ENCODE measurements at regions not wholly inside any gene's neighbourhood (a gene's known extent, or its start where the extent isn't known, plus 50 kb on each side); places are given as distances from the start of the nearest gene placed in this dataset.
A peak's percentile ranks its signal among the peaks of the same experiment; 100 is the strongest.
"Not testable (repeated sequence)": the region's sequence is repeated elsewhere in the genome, so short reads cannot be mapped to it uniquely, and the experiment has no call there.

DNA sequence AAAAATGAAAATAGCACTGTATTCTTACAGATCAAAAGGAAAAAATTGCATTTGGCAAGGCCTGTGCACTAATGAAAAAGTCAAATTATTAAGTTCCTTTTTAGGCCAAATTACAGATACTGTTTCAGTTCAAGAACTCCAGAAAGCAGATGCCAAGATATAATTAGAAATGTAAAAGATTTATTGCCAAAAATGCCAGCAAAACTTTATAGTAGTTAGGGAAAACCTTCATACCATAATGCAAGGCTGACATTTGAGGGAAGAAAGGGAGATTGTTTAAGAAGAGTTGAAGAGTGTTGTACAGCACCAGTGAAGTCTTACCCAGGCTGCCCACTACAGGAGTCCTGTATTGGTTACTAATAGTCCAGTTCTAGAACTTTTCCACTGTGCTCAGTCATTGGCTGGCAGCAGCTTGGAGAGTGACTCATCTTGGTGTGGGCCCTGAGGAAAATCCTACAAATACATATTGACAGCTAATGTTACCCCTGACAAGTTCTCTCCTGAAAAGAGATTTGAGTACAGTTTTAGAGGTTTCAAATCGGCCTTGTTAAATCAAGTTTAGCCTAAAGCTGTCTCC lies 600.4 kb downstream of the C12orf50 start:
- DNase-seq (ENCODE audit: low read depth in 2 of 2), result peak in 1 of 2 donors; percentile 17

DNA sequence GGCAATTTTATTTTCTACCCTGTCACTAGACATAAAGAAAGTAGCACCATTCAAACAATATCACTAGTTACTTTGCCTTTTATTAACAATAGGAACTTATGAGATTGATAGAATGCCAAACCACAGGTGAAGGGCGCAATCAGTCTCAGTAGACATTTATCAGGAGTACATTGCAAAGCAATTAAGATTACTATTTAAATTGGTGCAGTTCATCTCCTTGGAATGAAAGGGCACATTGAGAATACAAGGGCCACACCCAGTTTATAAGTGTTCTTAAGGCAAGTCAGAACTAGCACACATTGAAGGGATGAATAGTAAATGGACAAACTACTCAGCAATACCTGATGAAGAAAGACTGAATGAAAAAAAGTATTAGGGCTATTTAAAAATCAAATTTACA lies 601.4 kb downstream of the C12orf50 start:
- no peak for DNase-seq (ENCODE audit: low read depth in 2 of 2)

DNA sequence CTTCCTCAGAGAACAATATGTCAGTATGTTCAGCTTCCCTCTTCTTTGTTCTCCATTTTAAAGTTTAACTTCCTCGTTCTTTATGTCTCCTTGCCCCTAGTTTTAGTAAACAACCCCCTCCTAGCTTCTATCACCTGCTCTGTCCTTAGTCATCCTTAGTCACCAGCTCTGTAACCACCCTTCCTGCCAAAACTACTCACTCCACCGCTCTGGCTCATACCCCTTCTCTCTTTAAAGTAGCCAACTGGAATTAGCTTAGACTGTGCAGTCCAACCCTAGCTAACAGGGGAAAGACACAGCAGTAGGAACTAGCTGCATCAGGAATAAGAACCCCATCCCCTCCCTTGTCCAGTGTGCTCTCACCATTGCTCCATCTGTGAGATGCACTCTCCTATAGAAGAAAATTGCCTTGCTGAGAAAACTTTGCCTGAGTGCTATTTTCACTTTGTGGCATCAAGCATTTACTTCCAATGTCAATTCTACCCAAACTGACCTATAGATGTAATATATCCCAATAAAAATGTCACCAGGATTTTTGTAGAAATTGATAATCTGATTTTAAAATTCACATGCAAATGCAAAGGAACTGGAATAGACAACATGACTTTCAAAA lies 603.2 kb downstream of the C12orf50 start:
- no peak for DNase-seq (ENCODE audit: low read depth in 2 of 2)

DNA sequence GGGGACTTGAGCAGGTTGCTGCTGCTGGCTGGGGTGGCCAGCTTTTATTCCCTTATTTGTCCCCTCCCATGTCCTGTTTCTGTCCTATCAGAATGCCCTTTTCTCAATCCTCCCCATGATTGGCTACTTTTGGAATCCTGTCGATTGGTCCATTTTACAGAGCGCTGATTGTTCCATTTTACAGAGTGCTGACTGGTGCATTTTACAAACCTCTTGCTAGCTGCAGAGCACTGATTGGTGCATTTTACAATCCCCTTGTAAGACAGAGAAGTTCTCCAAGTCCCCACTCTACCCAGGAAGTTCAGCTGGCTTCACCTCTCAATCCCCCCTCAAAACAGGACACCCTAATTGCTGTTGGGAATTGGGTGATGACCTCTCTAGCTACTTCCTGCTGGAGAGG lies 608.0 kb downstream of the C12orf50 start:
- DNase-seq (ENCODE audit: low read depth in 2 of 2), result not testable (repeated sequence)

DNA sequence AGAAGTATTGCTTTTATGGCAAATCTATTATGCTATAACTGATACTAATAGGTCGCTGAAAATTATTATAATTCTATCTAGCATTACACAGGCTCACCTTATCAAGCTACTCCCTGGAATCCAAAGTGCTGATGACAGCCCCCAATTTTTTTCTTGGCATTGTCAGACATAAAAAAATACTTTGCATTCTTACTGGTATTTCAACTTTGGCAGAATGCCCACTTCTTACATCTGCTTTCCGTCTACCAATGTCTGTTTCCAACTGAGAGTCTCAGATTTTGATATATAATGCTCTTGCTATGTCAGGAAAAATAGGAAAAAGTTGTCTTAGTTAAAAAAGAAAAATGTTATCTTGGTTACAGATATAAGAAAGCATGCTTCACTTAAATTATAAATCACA lies 615.4 kb downstream of the C12orf50 start:
- peak in 1 of 2 donors; percentile 21 for DNase-seq (ENCODE audit: low read depth in 2 of 2)

DNA sequence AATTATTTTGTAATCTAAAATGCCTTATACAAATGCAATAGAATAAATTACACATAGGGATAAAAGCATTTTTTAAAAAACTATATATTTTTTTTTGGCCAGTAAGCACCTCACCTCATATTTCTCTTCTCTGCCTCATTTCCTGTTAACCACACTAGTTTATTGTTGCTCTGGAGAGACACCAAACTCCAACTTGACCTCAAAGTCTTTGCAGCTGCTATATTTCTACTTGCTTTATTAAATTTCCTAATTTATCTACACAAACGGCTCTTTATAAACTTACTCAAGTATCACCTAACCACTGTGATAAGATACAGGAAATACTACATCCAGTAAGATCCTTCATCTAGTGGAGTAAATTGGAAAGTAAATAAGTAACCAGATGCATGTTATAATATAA lies 622.3 kb downstream of the C12orf50 start:
- DNase-seq (ENCODE audit: low read depth in 2 of 2), result no peak

DNA sequence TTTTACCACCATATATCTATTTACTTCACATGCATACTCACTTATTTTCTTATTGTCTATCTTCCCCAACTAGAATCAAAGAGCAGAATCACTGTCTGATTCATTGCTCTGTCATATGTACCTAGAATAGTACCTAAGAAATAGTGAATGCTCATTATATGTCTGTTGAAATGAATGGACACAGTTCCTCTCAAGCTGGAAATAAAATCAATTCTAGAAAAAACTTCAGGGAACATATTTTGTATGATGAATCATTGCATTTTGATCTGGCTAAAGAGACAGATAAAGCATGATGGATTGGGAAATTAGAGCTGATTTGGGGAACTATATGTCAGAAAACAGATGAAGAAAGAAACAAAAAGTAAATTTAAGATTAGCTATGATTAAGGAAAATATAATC lies 623.3 kb downstream of the C12orf50 start:
- no peak for DNase-seq (ENCODE audit: low read depth in 2 of 2)

DNA sequence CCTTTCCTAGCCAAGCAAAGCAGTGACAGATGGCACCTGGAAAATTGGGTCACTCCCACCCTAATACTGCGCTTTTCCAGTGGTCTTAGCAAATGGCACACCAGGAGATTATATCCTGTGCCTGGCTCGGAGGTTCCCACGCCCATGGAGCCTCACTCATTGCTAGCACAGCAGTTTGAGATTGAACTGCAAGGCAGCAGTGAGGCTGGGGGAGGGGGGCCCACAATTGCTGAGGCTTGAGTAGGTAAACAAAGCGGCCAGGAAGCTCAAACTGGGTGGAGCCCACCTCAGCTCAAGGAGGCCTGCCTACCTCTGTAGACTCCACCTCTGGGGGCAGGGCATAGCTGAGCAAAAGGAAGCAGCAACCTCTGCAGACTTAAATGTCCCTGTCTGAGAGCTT lies 635.0 kb downstream of the C12orf50 start:
- not testable (repeated sequence) for DNase-seq (ENCODE audit: low read depth in 2 of 2)

DNA sequence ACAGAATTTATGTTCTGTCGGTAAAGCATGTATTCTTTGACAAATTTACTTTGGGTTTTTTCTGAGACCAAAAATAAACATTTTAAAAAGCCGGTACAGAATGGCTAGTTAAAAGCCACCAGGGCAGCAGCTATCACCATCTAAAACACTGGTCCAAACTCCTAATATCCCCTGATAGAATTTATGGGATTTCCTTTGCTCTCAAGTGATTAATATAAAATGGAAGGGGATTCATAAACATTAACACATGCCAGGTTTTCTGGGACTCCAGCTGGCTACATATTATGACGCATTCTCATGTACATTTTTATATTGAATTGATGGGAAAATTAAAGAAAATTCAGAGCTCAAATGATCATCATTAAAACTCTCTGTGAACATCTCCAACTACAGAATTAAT lies 640.8 kb downstream of the C12orf50 start:
- no peak for DNase-seq (ENCODE audit: low read depth in 2 of 2)

DNA sequence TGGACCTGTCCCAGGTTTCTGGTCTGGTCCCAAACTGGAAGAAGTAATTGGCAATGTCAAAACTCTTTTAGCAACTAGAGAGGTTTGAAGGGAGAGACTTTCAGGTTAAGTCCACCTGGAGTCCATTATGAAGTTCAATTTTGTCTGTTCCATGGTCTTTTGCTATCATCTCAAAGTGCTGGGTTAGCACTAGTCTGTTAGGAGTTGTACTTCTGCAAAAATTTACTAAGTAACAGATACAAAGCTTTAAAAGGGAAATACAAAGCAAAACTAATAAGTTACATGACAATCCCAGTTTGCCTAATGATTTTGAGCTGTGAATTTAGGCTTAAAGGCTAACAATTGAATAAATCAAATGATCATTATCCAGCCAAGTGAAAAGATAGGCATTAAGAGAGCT lies 643.9 kb downstream of the C12orf50 start:
- DNase-seq (ENCODE audit: low read depth in 2 of 2), result no peak

DNA sequence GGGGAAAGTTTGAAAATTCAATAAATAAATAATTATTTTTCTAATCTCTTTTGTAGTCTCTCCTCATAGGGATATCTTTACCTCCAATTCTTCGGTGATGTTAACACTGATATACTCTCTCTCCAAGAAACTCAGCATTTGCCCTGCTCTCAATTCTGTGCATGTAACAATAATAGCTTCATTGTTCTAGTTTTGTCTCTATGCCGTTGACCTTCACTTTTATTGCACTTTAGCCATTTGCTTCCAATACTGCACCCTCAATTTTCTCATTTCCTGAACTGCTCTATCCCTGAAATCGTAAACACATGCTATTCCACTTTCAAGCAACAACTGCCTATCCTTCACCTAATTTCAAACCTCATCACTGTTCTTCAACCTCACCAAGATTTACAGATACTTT lies 645.0 kb downstream of the C12orf50 start:
- DNase-seq (ENCODE audit: low read depth in 2 of 2), result no peak

DNA sequence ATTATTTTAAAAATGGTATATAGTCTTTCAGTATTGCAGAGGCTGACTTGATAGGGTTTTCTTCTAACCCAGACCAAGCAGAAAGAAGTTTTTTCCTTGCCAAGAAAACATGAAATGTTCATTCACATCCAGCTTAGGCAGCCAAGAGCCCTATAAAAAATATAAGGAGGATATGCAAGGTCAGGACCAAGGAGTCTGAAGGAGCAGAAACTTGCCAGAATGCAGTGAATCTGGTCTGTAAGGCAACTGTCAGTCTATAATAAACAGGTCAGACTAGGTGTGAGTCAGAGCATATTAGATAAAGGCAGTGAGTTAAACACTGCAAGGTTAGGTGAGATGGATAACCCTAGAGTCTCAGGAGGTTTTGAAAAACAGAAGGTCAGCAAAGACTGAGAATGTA lies 645.5 kb downstream of the C12orf50 start:
- DNase-seq (ENCODE audit: low read depth in 2 of 2), result no peak

DNA sequence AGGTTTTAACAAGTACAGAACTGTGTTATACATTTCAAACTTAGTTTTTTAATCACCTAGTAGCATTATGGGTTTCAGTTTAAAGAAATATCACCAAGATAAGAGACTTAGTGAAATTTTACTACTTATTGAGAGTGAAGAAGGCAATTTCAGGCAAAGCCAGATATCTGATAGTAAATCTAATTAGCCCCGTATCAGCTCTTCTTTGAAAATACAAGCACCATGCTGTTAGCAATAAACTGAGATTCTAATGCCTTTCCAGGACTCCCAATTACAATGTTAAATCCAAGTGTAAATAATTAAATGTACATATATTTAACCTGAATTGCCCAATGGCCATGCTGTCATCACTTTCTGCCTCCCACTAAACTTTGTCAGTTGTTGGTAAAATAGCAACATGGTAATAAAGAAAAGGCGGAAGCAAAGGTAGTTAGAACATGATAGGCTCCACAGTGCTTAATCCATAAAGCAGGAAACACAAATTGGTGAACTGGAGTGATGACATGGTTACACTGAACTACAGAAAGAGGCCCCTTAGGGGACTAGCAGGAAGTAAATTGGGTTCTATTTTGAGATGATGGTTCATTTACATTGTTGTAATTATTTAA lies 646.1 kb downstream of the C12orf50 start:
- DNase-seq (ENCODE audit: low read depth in 2 of 2), result no peak

DNA sequence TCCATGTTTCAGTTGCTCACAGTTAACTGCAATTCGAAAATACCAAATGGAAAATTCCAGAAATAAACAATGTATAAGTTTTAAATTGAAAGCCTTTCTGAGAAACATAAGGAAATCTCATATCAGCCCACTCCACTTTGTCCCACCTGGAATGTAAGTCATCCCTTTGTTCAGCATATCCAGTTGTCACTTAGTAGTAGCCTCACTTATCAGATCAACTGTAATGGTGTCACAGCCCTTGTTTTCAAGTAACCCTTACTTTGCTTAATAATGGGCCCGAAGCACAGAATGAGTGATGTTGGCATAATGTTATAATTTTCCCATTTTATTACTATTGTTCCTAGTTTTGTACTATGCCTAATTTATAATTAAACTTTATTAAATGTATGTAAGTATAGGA lies 646.8 kb downstream of the C12orf50 start:
- DNase-seq (ENCODE audit: low read depth in 2 of 2), result no peak

DNA sequence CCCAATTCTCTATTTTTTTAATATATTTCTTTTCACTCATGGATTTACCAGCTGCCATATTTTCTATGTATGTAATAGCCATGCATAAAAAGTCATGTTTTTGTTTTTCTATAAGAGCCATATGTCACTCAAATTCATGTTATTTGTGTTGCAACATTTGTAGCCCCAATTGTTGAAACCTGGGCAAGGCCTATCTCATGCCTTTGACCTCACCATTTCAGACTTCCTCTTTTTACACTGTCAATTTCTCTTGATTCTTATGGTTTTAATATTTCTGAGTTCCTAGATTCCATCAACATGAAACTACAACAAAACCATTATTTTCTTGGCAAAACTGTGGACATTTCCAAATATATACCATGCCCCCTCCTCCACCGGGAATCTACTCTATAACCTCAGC lies 647.5 kb downstream of the C12orf50 start:
- no peak for DNase-seq (ENCODE audit: low read depth in 2 of 2)

DNA sequence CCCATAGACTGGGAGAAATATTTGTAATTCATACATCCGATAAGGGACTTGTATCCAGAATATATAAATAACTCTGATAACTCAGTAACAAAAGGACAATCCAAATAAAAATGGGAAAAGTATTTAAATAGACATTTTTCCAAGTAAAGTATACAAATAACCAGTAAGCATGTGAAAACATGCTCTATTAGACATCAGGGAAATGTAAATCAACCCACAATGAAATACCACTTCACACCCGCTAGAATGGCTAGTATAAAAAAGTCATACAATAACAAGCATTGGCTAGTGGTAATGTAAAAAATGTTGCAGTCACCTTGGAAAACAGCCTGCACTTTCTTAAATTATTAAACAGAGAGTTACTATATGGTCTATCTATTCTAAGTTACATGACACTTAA lies 650.7 kb downstream of the C12orf50 start:
- DNase-seq (ENCODE audit: low read depth in 2 of 2), result no peak

DNA sequence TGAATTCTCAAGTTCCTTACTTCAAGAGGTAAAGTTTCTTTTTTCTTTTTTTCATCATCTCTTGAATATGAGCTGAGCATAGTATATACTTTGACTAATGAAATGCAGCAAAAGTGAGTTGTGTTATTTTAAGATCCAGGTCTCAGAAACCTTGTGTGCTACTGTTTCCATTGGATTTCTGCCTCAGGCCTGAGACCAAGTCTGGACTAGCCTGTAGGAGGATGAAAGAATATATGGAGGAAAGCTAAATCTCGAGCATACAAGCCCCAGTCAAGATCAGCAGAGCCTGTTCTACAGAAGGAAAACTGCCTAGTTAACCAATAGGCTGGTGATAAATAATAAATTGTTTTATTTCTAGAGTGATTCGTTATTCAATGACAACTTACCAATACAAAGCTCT lies 652.5 kb downstream of the C12orf50 start:
- DNase-seq (ENCODE audit: low read depth in 2 of 2), result no peak

DNA sequence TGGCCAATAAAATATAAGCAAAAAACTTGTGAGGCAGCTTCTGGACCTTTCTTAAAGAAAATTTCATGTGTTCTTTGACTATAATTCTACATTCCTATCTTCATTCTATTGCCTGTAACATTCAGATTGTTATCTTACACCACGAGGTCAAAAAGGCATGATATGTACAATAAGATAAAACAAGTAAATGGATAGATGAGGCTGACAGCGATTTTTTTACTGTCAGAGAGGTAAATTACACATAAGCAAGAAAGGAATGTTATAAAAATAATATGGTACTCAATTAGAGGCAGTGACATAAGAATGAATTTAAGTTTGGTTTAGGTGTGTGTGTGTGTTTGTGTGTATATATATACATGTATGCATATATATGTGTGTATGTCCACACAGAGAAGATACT lies 660.0 kb downstream of the C12orf50 start:
- DNase-seq (ENCODE audit: low read depth in 2 of 2), result no peak

DNA sequence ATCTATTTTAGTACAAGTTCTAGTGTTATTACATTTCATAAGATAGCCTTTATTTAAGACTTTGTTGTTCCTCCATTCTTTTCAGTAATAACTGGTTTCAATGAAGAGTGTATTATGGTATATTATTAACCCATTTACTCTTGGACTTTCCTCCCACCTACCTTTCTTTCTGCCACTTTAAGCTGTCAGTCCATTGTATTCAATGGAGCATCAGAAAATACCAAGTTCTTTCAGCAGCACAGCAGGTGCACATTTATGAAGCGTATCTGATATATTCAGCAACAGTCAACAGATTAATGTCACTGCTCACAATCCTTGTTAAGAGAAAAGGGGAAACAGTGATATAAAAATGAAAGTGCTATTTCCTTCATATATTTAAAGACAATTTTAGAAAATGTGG lies 660.9 kb downstream of the C12orf50 start:
- DNase-seq (ENCODE audit: low read depth in 2 of 2), result no peak

DNA sequence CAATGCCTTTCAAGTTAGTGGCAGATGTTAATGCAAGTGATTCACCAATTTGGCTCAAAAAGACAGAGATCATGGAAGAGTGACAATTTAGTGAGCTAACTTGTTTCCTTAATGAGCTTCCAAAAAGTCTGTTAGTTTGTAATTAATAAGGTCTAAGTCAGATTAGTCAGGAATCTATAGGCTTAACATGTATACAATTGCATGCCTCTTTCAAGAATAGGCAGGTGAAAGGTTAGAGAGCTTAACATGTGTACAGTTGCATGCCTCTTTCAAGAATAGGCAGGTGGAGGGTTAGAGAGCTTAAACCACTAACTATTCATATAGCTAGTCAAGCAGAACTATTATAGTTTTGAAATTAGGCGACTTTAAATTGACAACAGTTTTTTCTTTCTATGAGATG lies 663.8 kb downstream of the C12orf50 start:
- DNase-seq (ENCODE audit: low read depth in 2 of 2), result no peak

DNA sequence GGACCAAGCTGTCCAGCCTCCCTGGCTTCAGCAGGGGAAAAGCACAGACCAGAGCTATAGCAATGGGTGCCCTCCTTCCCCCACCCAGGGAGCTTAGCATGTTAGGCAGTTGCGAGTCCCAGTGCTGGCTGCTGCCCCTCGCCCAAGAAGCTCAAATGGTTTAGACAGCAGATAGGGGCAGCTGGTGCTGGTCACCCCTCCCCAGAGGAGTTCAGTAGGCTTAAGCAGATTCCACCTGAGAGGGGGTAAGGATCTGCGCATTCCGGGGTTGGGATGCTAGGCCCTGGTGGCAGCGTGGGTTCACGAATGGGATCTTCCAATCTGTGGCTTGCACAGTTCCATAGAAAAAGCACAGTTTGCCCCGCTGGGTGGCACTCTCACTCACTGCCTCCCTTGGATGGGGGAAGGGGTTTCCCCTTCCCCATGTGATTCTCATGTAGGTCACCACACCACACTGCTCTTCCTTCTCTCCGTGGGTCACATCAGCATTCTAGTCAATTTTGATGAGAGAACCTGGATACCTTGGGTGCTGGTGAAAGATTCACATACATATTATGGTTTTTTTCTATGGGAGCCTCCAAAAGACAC lies 665.6 kb downstream of the C12orf50 start:
- no peak for DNase-seq (ENCODE audit: low read depth in 2 of 2)

DNA sequence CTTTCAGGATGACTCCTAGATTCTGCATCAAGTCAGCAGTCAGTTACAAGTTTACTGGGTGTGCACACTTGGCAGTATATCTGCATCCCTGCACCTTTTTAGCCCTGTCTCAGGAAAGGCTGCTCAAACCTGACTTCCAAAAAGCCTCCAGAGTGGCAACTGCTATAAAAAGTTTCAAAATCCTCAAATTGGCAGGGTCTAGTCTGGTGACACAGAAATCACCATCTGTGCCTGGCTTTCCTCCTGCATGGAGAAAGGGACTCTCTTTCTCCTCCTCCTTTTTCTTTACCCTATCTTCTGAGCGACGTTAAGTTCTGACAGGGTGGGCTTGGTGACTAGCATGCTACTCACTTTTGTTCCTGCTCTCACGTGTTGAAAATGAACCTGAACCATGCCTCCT lies 679.5 kb downstream of the C12orf50 start:
- no peak for DNase-seq (ENCODE audit: low read depth in 2 of 2)

DNA sequence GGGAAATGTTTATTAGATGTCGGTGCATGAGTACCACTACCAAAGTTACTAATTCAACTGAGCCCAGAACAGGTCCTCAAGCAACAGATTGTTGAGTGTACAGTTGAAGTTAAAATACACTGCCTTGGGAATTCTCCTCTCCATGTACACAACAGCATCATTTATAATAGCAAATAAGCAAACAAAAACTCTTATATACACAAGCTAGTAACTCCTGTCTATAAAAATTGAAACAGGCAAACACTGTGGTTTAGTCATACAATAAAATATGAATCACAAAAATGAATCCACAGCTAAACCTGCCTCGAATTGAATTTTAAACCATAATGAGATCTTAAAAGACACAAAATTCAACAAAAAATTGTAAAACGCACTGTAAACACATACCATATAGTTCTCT lies 681.1 kb downstream of the C12orf50 start:
- no peak for DNase-seq (ENCODE audit: low read depth in 2 of 2)

Measured in dermis microvascular lymphatic vessel endothelial cell (primary cell).